ENCODE measurements at regions not wholly inside any gene's neighbourhood (a gene's known extent, or its start where the extent isn't known, plus 50 kb on each side); places are given as distances from the start of the nearest gene placed in this dataset.

DNA sequence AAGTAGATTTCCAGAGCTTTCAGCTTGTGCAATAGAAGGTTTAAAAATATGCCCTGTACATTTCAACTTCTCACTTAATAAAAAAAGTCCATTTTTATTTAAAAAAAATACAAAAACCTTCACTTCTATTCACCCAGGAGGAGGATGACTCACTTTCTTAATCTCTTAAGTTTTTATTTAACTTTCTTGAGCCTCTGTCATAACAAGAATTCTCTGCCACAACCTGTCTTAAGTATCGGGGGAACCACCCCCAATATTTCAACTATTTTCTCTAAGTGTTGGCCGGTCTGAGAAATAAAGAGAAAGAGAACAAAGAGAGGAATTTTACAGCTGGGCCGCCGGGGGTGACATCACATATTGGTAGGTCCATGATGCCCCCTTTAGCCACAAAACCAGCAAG, 58.4 kb downstream of the LRATD1 start:
- TF ChIP-seq EZH2 (IDR thresholded peaks at IDR 0.05; ENCODE audit: low read length, unreplicated experiment) (no peak), EZH2phosphoT487 (IDR thresholded peaks at IDR 0.05; ENCODE audit: borderline replicate concordance, low read length) (no peak)
- TF ChIP-seq, protein P1, sequence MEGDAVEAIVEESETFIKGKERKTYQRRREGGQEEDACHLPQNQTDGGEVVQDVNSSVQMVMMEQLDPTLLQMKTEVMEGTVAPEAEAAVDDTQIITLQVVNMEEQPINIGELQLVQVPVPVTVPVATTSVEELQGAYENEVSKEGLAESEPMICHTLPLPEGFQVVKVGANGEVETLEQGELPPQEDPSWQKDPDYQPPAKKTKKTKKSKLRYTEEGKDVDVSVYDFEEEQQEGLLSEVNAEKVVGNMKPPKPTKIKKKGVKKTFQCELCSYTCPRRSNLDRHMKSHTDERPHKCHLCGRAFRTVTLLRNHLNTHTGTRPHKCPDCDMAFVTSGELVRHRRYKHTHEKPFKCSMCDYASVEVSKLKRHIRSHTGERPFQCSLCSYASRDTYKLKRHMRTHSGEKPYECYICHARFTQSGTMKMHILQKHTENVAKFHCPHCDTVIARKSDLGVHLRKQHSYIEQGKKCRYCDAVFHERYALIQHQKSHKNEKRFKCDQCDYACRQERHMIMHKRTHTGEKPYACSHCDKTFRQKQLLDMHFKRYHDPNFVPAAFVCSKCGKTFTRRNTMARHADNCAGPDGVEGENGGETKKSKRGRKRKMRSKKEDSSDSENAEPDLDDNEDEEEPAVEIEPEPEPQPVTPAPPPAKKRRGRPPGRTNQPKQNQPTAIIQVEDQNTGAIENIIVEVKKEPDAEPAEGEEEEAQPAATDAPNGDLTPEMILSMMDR (conservative IDR thresholded peaks at IDR 0.05; ENCODE audit: low read depth, low read length), result no peak

Data from PC-3 (cell line).